ENCODE measurements at regions not wholly inside any gene's neighbourhood (a gene's known extent, or its start where the extent isn't known, plus 50 kb on each side); places are given as distances from the start of the nearest gene placed in this dataset.
A peak's percentile ranks its signal among the peaks of the same experiment; 100 is the strongest.

- Mint-ChIP-seq H3K4me1 (ENCODE audit: insufficient read depth, unreplicated experiment) (peaks cover 11% of the 10 kb centered on the region), H3K4me3 (ENCODE audit: unreplicated experiment) (no peak overlapping the region), H3K27me3 (ENCODE audit: insufficient read depth, unreplicated experiment) (peaks cover 4% of the 10 kb centered on the region), H3K36me3 (ENCODE audit: insufficient read depth, unreplicated experiment) (no peaks in the 10 kb centered on the region), H3K9me3 (ENCODE audit: unreplicated experiment) (no peaks in the 10 kb centered on the region), H3K27ac (ENCODE audit: low read depth, unreplicated experiment) (no peak overlapping the region)
- ChIA-PET CTCF (interaction anchor here (1.0 to 1.1 kb wide), 2 partner anchors 13 to 18 kb away, joined by 4 to 6 read pairs; no protein-coding TSS in a partner anchor), POLR2A (no interaction called here)
- TF ChIP-seq, protein P1, sequence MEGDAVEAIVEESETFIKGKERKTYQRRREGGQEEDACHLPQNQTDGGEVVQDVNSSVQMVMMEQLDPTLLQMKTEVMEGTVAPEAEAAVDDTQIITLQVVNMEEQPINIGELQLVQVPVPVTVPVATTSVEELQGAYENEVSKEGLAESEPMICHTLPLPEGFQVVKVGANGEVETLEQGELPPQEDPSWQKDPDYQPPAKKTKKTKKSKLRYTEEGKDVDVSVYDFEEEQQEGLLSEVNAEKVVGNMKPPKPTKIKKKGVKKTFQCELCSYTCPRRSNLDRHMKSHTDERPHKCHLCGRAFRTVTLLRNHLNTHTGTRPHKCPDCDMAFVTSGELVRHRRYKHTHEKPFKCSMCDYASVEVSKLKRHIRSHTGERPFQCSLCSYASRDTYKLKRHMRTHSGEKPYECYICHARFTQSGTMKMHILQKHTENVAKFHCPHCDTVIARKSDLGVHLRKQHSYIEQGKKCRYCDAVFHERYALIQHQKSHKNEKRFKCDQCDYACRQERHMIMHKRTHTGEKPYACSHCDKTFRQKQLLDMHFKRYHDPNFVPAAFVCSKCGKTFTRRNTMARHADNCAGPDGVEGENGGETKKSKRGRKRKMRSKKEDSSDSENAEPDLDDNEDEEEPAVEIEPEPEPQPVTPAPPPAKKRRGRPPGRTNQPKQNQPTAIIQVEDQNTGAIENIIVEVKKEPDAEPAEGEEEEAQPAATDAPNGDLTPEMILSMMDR (IDR thresholded peaks at IDR 0.05; ENCODE audit: unreplicated experiment) = no peak
- intact Hi-C loops (cut with micrococcal nuclease) = no loop called here
- no peak for DNase-seq (ENCODE audit: unreplicated experiment)
- BruUV-seq (replicated peaks) = no TSS peak
Measured at GRCh38 chr5:173537228-173537627, 79.2 kb downstream of the BOD1 start.

DNA sequence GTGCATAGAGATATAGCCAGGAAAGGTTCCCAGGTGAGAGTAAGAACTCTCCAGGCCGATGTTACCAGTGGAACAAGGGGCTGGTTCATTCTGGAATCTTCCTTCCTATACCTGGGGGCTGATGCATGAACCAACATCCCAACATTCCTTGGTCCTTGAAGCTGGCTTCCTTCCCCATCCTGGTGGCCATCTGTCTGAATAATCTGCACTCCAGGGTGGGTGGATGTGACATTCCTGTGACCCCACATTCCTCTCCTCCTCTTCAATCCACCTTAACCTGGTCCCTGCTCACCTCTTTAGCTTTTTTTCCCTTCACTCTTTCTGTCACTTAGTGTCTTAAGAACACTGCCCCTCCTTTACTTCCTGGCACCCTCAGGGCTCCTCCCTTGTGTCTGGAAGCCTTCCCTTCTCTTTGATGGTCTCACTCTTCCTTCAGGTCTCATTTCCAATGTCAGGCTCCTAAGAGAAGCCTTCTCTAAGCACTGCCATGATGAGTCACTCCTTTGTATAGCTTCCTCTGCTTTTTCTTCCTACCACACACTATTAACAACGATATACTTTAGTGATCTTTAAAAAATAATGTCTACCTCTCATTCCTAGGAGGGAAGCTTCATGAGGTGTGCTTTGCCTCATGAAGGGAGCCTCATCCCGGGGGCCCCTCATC is 80.3 kb downstream of the BOD1 start:
- no peak overlapping the region for H3K27ac Mint-ChIP-seq (ENCODE audit: low read depth, unreplicated experiment)
- ChIA-PET POLR2A (interaction anchor here (1.7 kb wide), 1 partner anchor 11 kb away, joined by 5 read pairs; no protein-coding TSS in a partner anchor), CTCF (interaction anchor here (0.7 to 1.0 kb wide), 2 partner anchors 16 to 899 kb away, joined by 3 to 4 read pairs; no protein-coding TSS in a partner anchor)
- H3K36me3 Mint-ChIP-seq (ENCODE audit: insufficient read depth, unreplicated experiment) = no peaks in the 10 kb centered on the region
- peaks cover 11% of the 10 kb centered on the region for H3K4me1 Mint-ChIP-seq (ENCODE audit: insufficient read depth, unreplicated experiment)
- H3K9me3 Mint-ChIP-seq (ENCODE audit: unreplicated experiment) = no peaks in the 10 kb centered on the region
- H3K4me3 Mint-ChIP-seq (ENCODE audit: unreplicated experiment) = no peak overlapping the region
- no TSS peak for BruUV-seq (replicated peaks)
- peak; percentile 23 for DNase-seq (ENCODE audit: unreplicated experiment)
- no peaks in the 10 kb centered on the region for H3K27me3 Mint-ChIP-seq (ENCODE audit: insufficient read depth, unreplicated experiment)
- TF ChIP-seq, protein P1 (IDR thresholded peaks at IDR 0.05; ENCODE audit: unreplicated experiment) = no peak
- intact Hi-C loops (cut with micrococcal nuclease) = no loop called here

GRCh38 chr5:173535166-173535975 is 81.1 kb downstream of the BOD1 start:
- TF ChIP-seq, protein P1 (IDR thresholded peaks at IDR 0.05; ENCODE audit: unreplicated experiment) = no peak
- H3K27ac Mint-ChIP-seq (ENCODE audit: low read depth, unreplicated experiment) = no peak overlapping the region
- no peaks in the 10 kb centered on the region for H3K9me3 Mint-ChIP-seq (ENCODE audit: unreplicated experiment)
- no peaks in the 10 kb centered on the region for H3K27me3 Mint-ChIP-seq (ENCODE audit: insufficient read depth, unreplicated experiment)
- CTCF ChIA-PET = interaction anchor here (0.8 kb wide), 1 partner anchor 44 kb away, joined by 3 read pairs; no protein-coding TSS in a partner anchor
- no peaks in the 10 kb centered on the region for H3K36me3 Mint-ChIP-seq (ENCODE audit: insufficient read depth, unreplicated experiment)
- peaks cover 11% of the 10 kb centered on the region for H3K4me1 Mint-ChIP-seq (ENCODE audit: insufficient read depth, unreplicated experiment)
- BruUV-seq (replicated peaks) = no TSS peak
- POLR2A ChIA-PET = interaction anchor here (1.7 kb wide), 1 partner anchor 10 kb away, joined by 5 read pairs; no protein-coding TSS in a partner anchor
- H3K4me3 Mint-ChIP-seq (ENCODE audit: unreplicated experiment) = no peak overlapping the region
- no peak for DNase-seq (ENCODE audit: unreplicated experiment)
- intact Hi-C loops (cut with micrococcal nuclease) = no loop called here

DNA sequence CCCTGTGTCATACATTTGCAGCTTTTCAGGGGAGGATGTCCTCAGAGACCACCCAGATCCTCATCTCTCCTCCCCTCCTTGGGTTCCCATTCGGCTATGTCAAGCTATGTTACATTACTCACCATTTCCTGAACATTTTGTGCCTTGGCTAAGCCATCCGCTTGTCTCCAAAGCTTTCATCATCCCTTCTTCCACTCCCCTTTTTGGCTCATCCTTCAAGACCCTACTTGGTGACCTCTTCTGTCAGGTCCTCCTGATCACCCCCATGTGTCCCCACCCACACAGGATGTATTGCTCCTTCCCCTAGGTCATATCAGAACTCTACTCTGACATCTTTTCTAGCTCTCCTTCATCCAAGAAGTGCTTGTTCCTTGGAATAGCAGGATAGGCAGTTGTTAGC is 81.8 kb downstream of the BOD1 start:
- H3K36me3 Mint-ChIP-seq (ENCODE audit: insufficient read depth, unreplicated experiment) = no peaks in the 10 kb centered on the region
- H3K9me3 Mint-ChIP-seq (ENCODE audit: unreplicated experiment) = no peaks in the 10 kb centered on the region
- CTCF ChIA-PET = interaction anchor here (0.6 to 0.8 kb wide), 2 partner anchors 38 to 45 kb away, joined by 3 read pairs; no protein-coding TSS in a partner anchor
- H3K27me3 Mint-ChIP-seq (ENCODE audit: insufficient read depth, unreplicated experiment) = no peaks in the 10 kb centered on the region
- no TSS peak for BruUV-seq (replicated peaks)
- H3K4me3 Mint-ChIP-seq (ENCODE audit: unreplicated experiment) = no peak overlapping the region
- TF ChIP-seq, protein P1 (IDR thresholded peaks at IDR 0.05; ENCODE audit: unreplicated experiment) = no peak
- DNase-seq (ENCODE audit: unreplicated experiment) = no peak
- H3K4me1 Mint-ChIP-seq (ENCODE audit: insufficient read depth, unreplicated experiment) = peaks cover 11% of the 10 kb centered on the region
- intact Hi-C loops (cut with micrococcal nuclease) = no loop called here
- POLR2A ChIA-PET = interaction anchor here (1.7 kb wide), 1 partner anchor 9 kb away, joined by 5 read pairs; no protein-coding TSS in a partner anchor
- no peak overlapping the region for H3K27ac Mint-ChIP-seq (ENCODE audit: low read depth, unreplicated experiment)

Data from MCF 10A (cell line).